ENCODE measurements at regions not wholly inside any gene's neighbourhood (a gene's known extent, or its start where the extent isn't known, plus 50 kb on each side); places are given as distances from the start of the nearest gene placed in this dataset.

- no peak for DNase-seq (ENCODE audit: low read depth in 2 of 2)
Measured at GRCh38 chr9:1427875-1428274, 377.7 kb downstream of the DMRT2 start.

GRCh38 chr9:1429297-1429696, 379.1 kb downstream of the DMRT2 start:
- DNase-seq (ENCODE audit: low read depth in 2 of 2): no peak

- DNase-seq (ENCODE audit: low read depth in 2 of 2): no peak
Measured at GRCh38 chr9:1431461-1431860, 381.3 kb downstream of the DMRT2 start.

GRCh38 chr9:1434052-1434767, 384.1 kb downstream of the DMRT2 start:
- no peak for DNase-seq (ENCODE audit: low read depth in 2 of 2)

- no peak for DNase-seq (ENCODE audit: low read depth in 2 of 2)
Measured at GRCh38 chr9:1434811-1435210, 384.7 kb downstream of the DMRT2 start.

GRCh38 chr9:1440256-1440655, 390.1 kb downstream of the DMRT2 start:
- no peak for DNase-seq (ENCODE audit: low read depth in 2 of 2)

GRCh38 chr9:1442105-1442504, 391.9 kb downstream of the DMRT2 start:
- no peak for DNase-seq (ENCODE audit: low read depth in 2 of 2)

GRCh38 chr9:1443450-1443849, 393.3 kb downstream of the DMRT2 start:
- DNase-seq (ENCODE audit: low read depth in 2 of 2): no peak

- no peak for DNase-seq (ENCODE audit: low read depth in 2 of 2)
Measured at GRCh38 chr9:1446671-1447070, 396.5 kb downstream of the DMRT2 start.

GRCh38 chr9:1453636-1454035, 403.5 kb downstream of the DMRT2 start:
- no peak for DNase-seq (ENCODE audit: low read depth in 2 of 2)

- DNase-seq (ENCODE audit: low read depth in 2 of 2): no peak
Measured at GRCh38 chr9:1454211-1454610, 404.1 kb downstream of the DMRT2 start.

- DNase-seq (ENCODE audit: low read depth in 2 of 2): no peak
Measured at GRCh38 chr9:1454616-1455347, 404.6 kb downstream of the DMRT2 start.

- no peak for DNase-seq (ENCODE audit: low read depth in 2 of 2)
Measured at GRCh38 chr9:1455766-1456165, 405.6 kb downstream of the DMRT2 start.

GRCh38 chr9:1456301-1457024, 406.3 kb downstream of the DMRT2 start:
- no peak for DNase-seq (ENCODE audit: low read depth in 2 of 2)

- no peak for DNase-seq (ENCODE audit: low read depth in 2 of 2)
Measured at GRCh38 chr9:1457460-1457859, 407.3 kb downstream of the DMRT2 start.

GRCh38 chr9:1458503-1458902, 408.3 kb downstream of the DMRT2 start:
- DNase-seq (ENCODE audit: low read depth in 2 of 2): no peak

- DNase-seq (ENCODE audit: low read depth in 2 of 2): no peak
Measured at GRCh38 chr9:1460143-1460769, 410.1 kb downstream of the DMRT2 start.

- DNase-seq (ENCODE audit: low read depth in 2 of 2): no peak
Measured at GRCh38 chr9:1461812-1462211, 411.7 kb downstream of the DMRT2 start.

- DNase-seq (ENCODE audit: low read depth in 2 of 2): no peak
Measured at GRCh38 chr9:1462626-1463308, 412.6 kb downstream of the DMRT2 start.

GRCh38 chr9:1469996-1470395, 419.8 kb downstream of the DMRT2 start:
- DNase-seq (ENCODE audit: low read depth in 2 of 2): no peak

GRCh38 chr9:1473956-1474634, 423.9 kb downstream of the DMRT2 start:
- no peak for DNase-seq (ENCODE audit: low read depth in 2 of 2)

Data from stimulated activated CD4-positive, alpha-beta T cell treated with anti-CD3 and anti-CD28 coated beads, Interleukin-15, amount 100 ng/mL, for 48 hours (primary cell).